ENCODE measurements at regions not wholly inside any gene's neighbourhood (a gene's known extent, or its start where the extent isn't known, plus 50 kb on each side); places are given as distances from the start of the nearest gene placed in this dataset.

GRCh38 chr2:236894791-236895190, 190.9 kb upstream of the COPS8 start:
- no peak for TF ChIP-seq CTCF (IDR thresholded peaks at IDR 0.05; ENCODE audit: low read length)
- TF ChIP-seq EZH2 (optimal IDR thresholded peaks at IDR 0.05; ENCODE audit: low read depth, low read length) = no peak
